Thyroid gland (tissue), 4 donors: ENCODE measurements at regions not wholly inside any gene's neighbourhood (a gene's known extent, or its start where the extent isn't known, plus 50 kb on each side); places are given as distances from the start of the nearest gene placed in this dataset.

ENCODE experiments used
- DNase-seq, 2 donors: peaks; one replicate each; pipeline ENCODE4 v3.0.0-alpha.2; 2019
- H3K27ac ChIP-seq, 3 donors: fragments of 200-600 bp; sonication (generic); 1 replicate in 2 of 3; 2 replicates in 1 of 3; pipeline ENCODE4 v1.5.1; 2016 to 2019; ENCODE audit warnings: mild to moderate bottlenecking in 1 of 3, moderate library complexity in 1 of 3
- H3K27me3 ChIP-seq: fragments of 200-600 bp; sonication (generic); one replicate; pipeline ENCODE4 v1.5.1; 2019
- H3K36me3 ChIP-seq, 2 donors: fragments of 200-600 bp; sonication (generic); one replicate each; pipeline ENCODE4 v1.5.1; 2016 to 2019
- H3K4me1 ChIP-seq, 2 donors: fragments of 200-600 bp; sonication (generic); one replicate each; pipeline ENCODE4 v1.5.1; 2017 to 2019
- H3K4me3 ChIP-seq, 3 donors: fragments of 200-600 bp; sonication (generic); replicated peaks in 1 of 3; 1 replicate in 2 of 3; 2 replicates in 1 of 3; pipeline ENCODE4 v1.5.1; 2016; ENCODE audit warnings: mild to moderate bottlenecking in 1 of 3
- H3K9me3 ChIP-seq: fragments of 200-600 bp; sonication (generic); one replicate; pipeline ENCODE4 v1.5.1; 2017
- CTCF ChIP-seq, 6 experiments: fragments of 200-600 bp in 3 of 6; fragments of 450-650 bp in 3 of 6; sonication (generic) in 3 of 6; IDR thresholded peaks; one replicate each; pipeline ENCODE4 v1.5.1; 2016 to 2019; ENCODE audit warnings: antibody characterized with exemption in 6 of 6, mild to moderate bottlenecking in 2 of 6, inconsistent platforms in 1 of 6, moderate library complexity in 1 of 6
- POLR2A ChIP-seq, 2 donors: fragments of 450-650 bp; IDR thresholded peaks; one replicate each; pipeline ENCODE4 v1.6.1; 2017; ENCODE audit warnings: antibody characterized with exemption in 2 of 2, mild to moderate bottlenecking in 2 of 2, moderate library complexity in 1 of 2
- WGBS, 2 donors: methylation state at CpG; one replicate each; pipeline ENCODE4 v1.1.5; 2017; 5-methylcytosine and 5-hydroxymethylcytosine counted together
- intact Hi-C: fragments of 100-400 bp; cut with DNase I; formaldehyde crosslinking; loops from one replicate; pipeline ENCODE4 v1.15.1; 2023

GRCh38 chr4:54543088-54543795 lies 114.5 kb upstream of the KIT start:
- WGBS, 2 donors, result 90% methylated on average over 3 of the region's 3 CpGs
- H3K27ac ChIP-seq, result no peak overlapping the region
- H3K4me3 ChIP-seq, result no peak overlapping the region

GRCh38 chr4:54545663-54546424 lies 111.9 kb upstream of the KIT start:
- no peak overlapping the region for H3K4me3 ChIP-seq
- no peaks in the 10 kb centered on the region for H3K4me1 ChIP-seq
- intact Hi-C loops, result no loop called here
- H3K9me3 ChIP-seq, result no peaks in the 10 kb centered on the region
- WGBS, 2 donors, result 93 to 97% methylated on average over 4 of the region's 4 CpGs
- H3K36me3 ChIP-seq, result no peaks in the 10 kb centered on the region
- TF ChIP-seq CTCF (IDR thresholded peaks at IDR 0.05) (no peak), POLR2A (IDR thresholded peaks at IDR 0.05) (no peak)
- H3K27me3 ChIP-seq, result no peaks in the 10 kb centered on the region
- no peak overlapping the region for H3K27ac ChIP-seq
- no peak for DNase-seq

More at GRCh38 chr4:54543088-54543795, 114.5 kb upstream of the KIT start:
- no peaks in the 10 kb centered on the region for H3K36me3 ChIP-seq
- peaks cover 0 to 3% of the 10 kb centered on the region in 2 donors for H3K4me1 ChIP-seq
- H3K9me3 ChIP-seq, result no peaks in the 10 kb centered on the region
- H3K27me3 ChIP-seq, result no peaks in the 10 kb centered on the region
- DNase-seq, result no peak
- intact Hi-C loops, result no loop called here
- no peak for TF ChIP-seq POLR2A (IDR thresholded peaks at IDR 0.05)
- no peak for TF ChIP-seq CTCF (IDR thresholded peaks at IDR 0.05)

- no peak for TF ChIP-seq POLR2A (IDR thresholded peaks at IDR 0.05)
- intact Hi-C loops, result no loop called here
- H3K27ac ChIP-seq, result no peak overlapping the region
These were observed 110.3 kb upstream of the KIT start for GRCh38 chr4:54547299-54548097.

GRCh38 chr4:54548098-54548620 lies 109.6 kb upstream of the KIT start:
- WGBS, 2 donors, result 87 to 88% methylated on average over 3 of the region's 3 CpGs
- intact Hi-C loops, result no loop called here
- H3K4me1 ChIP-seq, result no peaks in the 10 kb centered on the region
- H3K27ac ChIP-seq, result no peak overlapping the region
- TF ChIP-seq POLR2A (IDR thresholded peaks at IDR 0.05), result no peak
- no peak for TF ChIP-seq CTCF (IDR thresholded peaks at IDR 0.05)
- H3K9me3 ChIP-seq, result no peaks in the 10 kb centered on the region
- H3K36me3 ChIP-seq, result no peaks in the 10 kb centered on the region
- no peak overlapping the region for H3K4me3 ChIP-seq
- H3K27me3 ChIP-seq, result no peaks in the 10 kb centered on the region
- no peak for DNase-seq

More at GRCh38 chr4:54547299-54548097, 110.3 kb upstream of the KIT start:
- DNase-seq, result no peak
- no peak overlapping the region for H3K4me3 ChIP-seq
- H3K36me3 ChIP-seq, result no peaks in the 10 kb centered on the region
- 46 to 59% methylated on average over 7 of the region's 7 CpGs for WGBS, 2 donors
- no peaks in the 10 kb centered on the region for H3K9me3 ChIP-seq
- no peaks in the 10 kb centered on the region for H3K4me1 ChIP-seq
- H3K27me3 ChIP-seq, result no peaks in the 10 kb centered on the region

GRCh38 chr4:54548831-54549460 lies 108.8 kb upstream of the KIT start:
- intact Hi-C loops, result no loop called here
- Histone ChIP-seq H3K27ac (no peak overlapping the region), H3K9me3 (no peaks in the 10 kb centered on the region), H3K27me3 (no peaks in the 10 kb centered on the region), H3K4me3 (no peak overlapping the region), H3K4me1 (no peaks in the 10 kb centered on the region), H3K36me3 (no peaks in the 10 kb centered on the region)
- TF ChIP-seq POLR2A (IDR thresholded peaks at IDR 0.05) (no peak), CTCF (IDR thresholded peaks at IDR 0.05) (no peak)
- WGBS, 2 donors, result 89 to 94% methylated on average over 9 of the region's 9 CpGs
- DNase-seq, result no peak
